ENCODE measurements at regions not wholly inside any gene's neighbourhood (a gene's known extent, or its start where the extent isn't known, plus 50 kb on each side); places are given as distances from the start of the nearest gene placed in this dataset.
"Not testable (repeated sequence)": the region's sequence is repeated elsewhere in the genome, so short reads cannot be mapped to it uniquely, and the experiment has no call there.

GRCh38 chr1:47688461-47689296 lies 250.8 kb downstream of the FOXD2 start:
- no peak for DNase-seq

GRCh38 chr1:47689894-47690293 lies 252.1 kb downstream of the FOXD2 start:
- no peak for DNase-seq

- DNase-seq = no peak
Observed at GRCh38 chr1:47690341-47691250, 252.8 kb downstream of the FOXD2 start.

GRCh38 chr1:47691293-47691692 lies 253.4 kb downstream of the FOXD2 start:
- DNase-seq = not testable (repeated sequence)

GRCh38 chr1:47692196-47692595 lies 254.4 kb downstream of the FOXD2 start:
- no peak for DNase-seq

- DNase-seq = no peak
Observed at GRCh38 chr1:47693115-47693514, 255.3 kb downstream of the FOXD2 start.

GRCh38 chr1:47694011-47694890 lies 256.4 kb downstream of the FOXD2 start:
- no peak for DNase-seq

- DNase-seq = no peak
Observed at GRCh38 chr1:47696404-47696736, 258.5 kb downstream of the FOXD2 start.

- DNase-seq = no peak
Observed at GRCh38 chr1:47696737-47697441, 259.0 kb downstream of the FOXD2 start.

- no peak for DNase-seq
Observed at GRCh38 chr1:47697616-47698335, 259.9 kb downstream of the FOXD2 start.

GRCh38 chr1:47699492-47700235 lies 261.8 kb downstream of the FOXD2 start:
- no peak for DNase-seq

- DNase-seq = no peak
Observed at GRCh38 chr1:47701283-47701682, 263.4 kb downstream of the FOXD2 start.

- DNase-seq = no peak
Observed at GRCh38 chr1:47701741-47702515, 264.1 kb downstream of the FOXD2 start.

- DNase-seq = no peak
Observed at GRCh38 chr1:47703156-47703825, 265.4 kb downstream of the FOXD2 start.

GRCh38 chr1:47703981-47704596 lies 266.2 kb downstream of the FOXD2 start:
- no peak for DNase-seq

- no peak for DNase-seq
Observed at GRCh38 chr1:47705517-47706130, 267.8 kb downstream of the FOXD2 start.

GRCh38 chr1:47707503-47707902 lies 269.7 kb downstream of the FOXD2 start:
- no peak for DNase-seq

- no peak for DNase-seq
Observed at GRCh38 chr1:47708019-47708535, 270.2 kb downstream of the FOXD2 start.
